H1 (cell line): ENCODE measurements at regions not wholly inside any gene's neighbourhood (a gene's known extent, or its start where the extent isn't known, plus 50 kb on each side); places are given as distances from the start of the nearest gene placed in this dataset.

ENCODE experiments used
- CTCF ChIA-PET: fragments of 300-600 bp; sonication (Branson Sonifier 250); formaldehyde crosslinking; loops from one replicate; lab custom pipeline; 2021; ENCODE audit not compliant: partially characterized antibody; lab: Charles Lee
- POLR2A ChIA-PET: fragments of 300-600 bp; sonication (Branson Sonifier 250); formaldehyde crosslinking; loops from one replicate; lab custom pipeline; 2021; ENCODE audit warnings: inconsistent platforms; ENCODE audit not compliant: partially characterized antibody; lab: Charles Lee
- DNase-seq, 2 experiments: peaks; one replicate each; pipeline versions ENCODE4 v3.0.0 to v3.0.0-alpha.2; 2010 to 2022; ENCODE audit warnings: low spot score in 2 of 2, low read depth in 1 of 2, mixed read lengths in 1 of 2
- FAIRE-seq: peaks from 2 replicates; lab custom pipeline; 2011; peaks lifted over from hg19 to GRCh38; lab: Jason Lieb, UNC
- H2AFZ ChIP-seq: 2 replicates; pipeline ENCODE4 v1.8.1; 2012; ENCODE audit warnings: low read length, inconsistent platforms
- H2AK5ac ChIP-seq: 2 replicates; pipeline ENCODE4 v1.6.1; 2013; ENCODE audit warnings: low read depth, low read length
- H2BK120ac ChIP-seq: replicated peaks from 2 replicates; pipeline ENCODE3; 2013; ENCODE audit warnings: low read depth, low read length, inconsistent platforms
- H2BK12ac ChIP-seq: 2 replicates; pipeline ENCODE4 v1.6.1; 2013; ENCODE audit warnings: low read depth, low read length
- H2BK15ac ChIP-seq: 2 replicates; pipeline ENCODE4 v1.6.1; 2013; ENCODE audit warnings: low read length
- H2BK20ac ChIP-seq: 2 replicates; pipeline ENCODE4 v1.6.1; 2013; ENCODE audit warnings: low read length
- H2BK5ac ChIP-seq: 2 replicates; pipeline ENCODE4 v1.6.1; 2013; ENCODE audit warnings: low read depth, low read length
- H3K14ac ChIP-seq: 2 replicates; pipeline ENCODE4 v1.6.1; 2013; ENCODE audit warnings: inconsistent platforms; ENCODE audit not compliant: insufficient read length
- H3K18ac ChIP-seq: 2 replicates; pipeline ENCODE4 v1.6.1; 2013; ENCODE audit warnings: low read length; ENCODE audit errors: extremely low read depth
- H3K23ac ChIP-seq: 2 replicates; pipeline ENCODE4 v1.6.1; 2013; ENCODE audit warnings: inconsistent platforms; ENCODE audit not compliant: insufficient read length
- H3K23me2 ChIP-seq: 2 replicates; pipeline ENCODE4 v1.6.1; 2013; ENCODE audit warnings: low read depth, low read length
- H3K27ac ChIP-seq: 2 replicates; pipeline ENCODE4 v1.6.1; 2011; ENCODE audit warnings: low read depth, low read length, inconsistent platforms
- H3K27me3 ChIP-seq, 4 experiments: replicated peaks in 1 of 4; 1 replicate in 1 of 4; 2 replicates in 3 of 4; pipeline versions ENCODE4 v1.6.1 to v1.8.1; 2011 to 2013; ENCODE audit warnings: low read length in 3 of 4, mild to moderate bottlenecking in 3 of 4, inconsistent platforms in 2 of 4, mixed read lengths in 2 of 4, moderate library complexity in 1 of 4; ENCODE audit not compliant: control insufficient read depth in 3 of 4, insufficient read depth in 3 of 4; ENCODE audit errors: extremely low read depth in 1 of 4
- H3K36me3 ChIP-seq, 4 experiments: 2 replicates each; pipeline versions ENCODE4 v1.6.1 to v1.8.1; 2011 to 2013; ENCODE audit warnings: mild to moderate bottlenecking in 4 of 4, low read length in 3 of 4, moderate library complexity in 2 of 4, control low read depth in 1 of 4, inconsistent platforms in 1 of 4; ENCODE audit not compliant: insufficient read depth in 4 of 4, control insufficient read depth in 2 of 4
- H3K4ac ChIP-seq: replicated peaks from 2 replicates; pipeline ENCODE3; 2013; ENCODE audit warnings: low read length, low read depth, mixed read lengths, inconsistent platforms; ENCODE audit not compliant: insufficient read length
- H3K4me1 ChIP-seq, 4 experiments: replicated peaks in 1 of 4; 1 replicate in 1 of 4; 2 replicates in 3 of 4; pipeline versions ENCODE4 v1.6.1 to v1.8.1; 2011 to 2013; ENCODE audit warnings: low read length in 3 of 4, inconsistent platforms in 2 of 4, mixed read lengths in 1 of 4; ENCODE audit not compliant: insufficient read depth in 4 of 4, control insufficient read depth in 3 of 4
- H3K4me2 ChIP-seq, 2 experiments: 2 replicates each; pipeline versions ENCODE4 v1.6.1 to v1.8.1; 2011 to 2013; ENCODE audit warnings: low read depth in 2 of 2, low read length in 2 of 2, control low read depth in 1 of 2, inconsistent platforms in 1 of 2, mild to moderate bottlenecking in 1 of 2; ENCODE audit not compliant: insufficient read depth in 1 of 2
- H3K4me3 ChIP-seq, 4 experiments: fragments of 200-600, 300-600 bp in 1 of 4; sonication (generic), shearing (Covaris generic), sonication (Bioruptor Twin) in 1 of 4; 2 replicates each; pipeline versions ENCODE4 v1.5.1 to v1.8.1; 2011 to 2016; ENCODE audit warnings: low read length in 4 of 4, low read depth in 3 of 4, control low read depth in 2 of 4, inconsistent platforms in 2 of 4, mild to moderate bottlenecking in 2 of 4, mixed read lengths in 1 of 4, moderate library complexity in 1 of 4; ENCODE audit not compliant: insufficient read depth in 2 of 4; ENCODE audit errors: extremely low read depth in 1 of 4
- H3K56ac ChIP-seq: replicated peaks from 2 replicates; pipeline ENCODE3; 2013; ENCODE audit warnings: low read depth, mild to moderate bottlenecking, mixed read lengths, low read length, inconsistent platforms; ENCODE audit not compliant: insufficient read length
- H3K79me1 ChIP-seq: 2 replicates; pipeline ENCODE4 v1.6.1; 2013; ENCODE audit warnings: low read depth, low read length, control low read depth
- H3K79me2 ChIP-seq, 2 experiments: 2 replicates each; pipeline versions ENCODE4 v1.6.1 to v1.8.1; 2012 to 2013; ENCODE audit warnings: low read length in 2 of 2, mild to moderate bottlenecking in 2 of 2, inconsistent platforms in 1 of 2; ENCODE audit not compliant: insufficient read depth in 2 of 2, control insufficient read depth in 1 of 2
- H3K9ac ChIP-seq, 4 experiments: replicated peaks in 1 of 4; 1 replicate in 1 of 4; 2 replicates in 3 of 4; pipeline versions ENCODE4 v1.6.1 to v1.8.1; 2011 to 2013; ENCODE audit warnings: low read depth in 3 of 4, low read length in 3 of 4, control low read depth in 2 of 4, mild to moderate bottlenecking in 2 of 4, moderate library complexity in 2 of 4, inconsistent platforms in 1 of 4; ENCODE audit errors: extremely low read depth in 1 of 4
- H3K9me3 ChIP-seq, 2 experiments: 2 replicates each; pipeline versions ENCODE4 v1.6.1 to v1.8.1; 2012 to 2013; ENCODE audit warnings: mild to moderate bottlenecking in 2 of 2, moderate library complexity in 2 of 2, control low read depth in 1 of 2, inconsistent platforms in 1 of 2, low read depth in 1 of 2, low read length in 1 of 2, mixed read lengths in 1 of 2; ENCODE audit not compliant: insufficient read depth in 2 of 2
- H4K20me1 ChIP-seq, 2 experiments: replicated peaks in 1 of 2; 2 replicates each; pipeline versions ENCODE3 to v1.8.1; 2011 to 2013; ENCODE audit warnings: inconsistent platforms in 2 of 2, low read length in 2 of 2, mild to moderate bottlenecking in 1 of 2; ENCODE audit not compliant: insufficient read depth in 2 of 2, control insufficient read depth in 1 of 2
- H4K5ac ChIP-seq: 2 replicates; pipeline ENCODE4 v1.6.1; 2013; ENCODE audit warnings: low read length, low read depth, mixed read lengths, inconsistent platforms; ENCODE audit not compliant: insufficient read length
- H4K8ac ChIP-seq: 2 replicates; pipeline ENCODE4 v1.8.0; 2013; ENCODE audit warnings: mild to moderate bottlenecking, moderate library complexity, low read length, inconsistent platforms; ENCODE audit not compliant: insufficient read depth; ENCODE audit errors: extremely low read depth
- H4K91ac ChIP-seq: replicated peaks from 2 replicates; pipeline ENCODE3; 2013; ENCODE audit warnings: low read length, mixed read lengths, inconsistent platforms; ENCODE audit not compliant: insufficient read length
- KDM5A ChIP-seq: fragments of 200-600 bp; IDR thresholded peaks from 2 replicates; pipeline ENCODE4 v1.7.1; 2012; ENCODE audit warnings: mild to moderate bottlenecking, low read length, inconsistent platforms, mixed read lengths
- RAD21 ChIP-seq, 2 experiments: IDR thresholded peaks in 1 of 2; conservative IDR thresholded peaks in 1 of 2; 2 replicates each; pipeline ENCODE4 v1.6.1; 2011; ENCODE audit warnings: low read depth in 2 of 2, low read length in 2 of 2, improper control_type of control experiment in 1 of 2, inconsistent platforms in 1 of 2, mild to moderate bottlenecking in 1 of 2, moderate library complexity in 1 of 2
- WGBS, 2 experiments: shearing (Covaris generic) in 1 of 2; methylation state at CpG; one replicate each; pipeline versions ENCODE4 v1.1.6 to v1.1.7; 2013 to 2015; ENCODE audit warnings: low lambda C conversion rate in 2 of 2, mixed read lengths in 2 of 2, inconsistent platforms in 1 of 2, low coverage in 1 of 2, missing lambda C conversion rate in 1 of 2; ENCODE audit not compliant: insufficient replicate concordance in 2 of 2, insufficient coverage in 1 of 2, insufficient read length in 1 of 2; ENCODE audit errors: extremely low coverage in 1 of 2, missing lambda C conversion rate in 1 of 2; 5-methylcytosine and 5-hydroxymethylcytosine counted together
- TF ChIP-seq, protein P1 (sequence below), 3 experiments: IDR thresholded peaks; 1 replicate in 2 of 3; 2 replicates in 1 of 3; pipeline versions ENCODE4 v1.5.1 to v1.6.1; 2011; ENCODE audit warnings: low read length in 3 of 3, mild to moderate bottlenecking in 3 of 3, inconsistent platforms in 2 of 3, low read depth in 1 of 3, moderate library complexity in 1 of 3; ENCODE audit not compliant: insufficient read depth in 1 of 3; ENCODE audit errors: control extremely low read depth in 1 of 3
- TF ChIP-seq, protein P2 (sequence below): IDR thresholded peaks from 2 replicates; pipeline ENCODE4 v1.6.1; 2011; ENCODE audit warnings: low read depth, mild to moderate bottlenecking, low read length; ENCODE audit not compliant: insufficient read depth

DNA sequence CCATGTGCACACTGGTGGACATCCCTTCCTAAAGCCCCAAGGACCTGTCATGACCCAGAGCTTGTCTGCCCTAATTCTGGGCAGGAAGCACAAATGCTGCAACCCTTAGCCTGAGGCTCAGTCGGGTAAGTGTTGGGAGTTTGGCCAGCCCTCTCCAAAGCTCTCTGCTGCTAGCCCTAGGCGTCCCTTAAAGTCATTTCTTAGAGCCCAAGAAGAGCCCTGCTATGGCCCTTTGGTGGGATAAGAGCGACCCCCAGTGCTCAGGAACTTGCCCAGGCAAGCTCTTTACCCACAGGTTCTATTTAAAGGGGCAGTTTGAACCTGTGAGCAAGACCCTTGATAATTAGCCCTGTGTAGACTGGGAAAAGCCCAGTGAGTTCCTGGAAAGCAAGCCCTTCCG lies 356.8 kb downstream of the RRAGC start:
- no peaks in the 10 kb centered on the region for H3K79me1 ChIP-seq
- FAIRE-seq (peak; percentile 84), DNase-seq (peak; percentile 74 to 82)
- no peak overlapping the region for H3K4me3 ChIP-seq
- H2AFZ ChIP-seq: no peak overlapping the region
- H4K91ac ChIP-seq: peak overlapping the region; percentile 4
- H2BK12ac ChIP-seq: peak overlapping the region; percentile 93; the same call in 1 of the 2 replicates
- H3K14ac ChIP-seq: no peak overlapping the region
- no peak overlapping the region for H4K8ac ChIP-seq
- H4K5ac ChIP-seq: no peak overlapping the region
- H2BK120ac ChIP-seq: no peak overlapping the region
- H3K9me3 ChIP-seq: no peaks in the 10 kb centered on the region
- peak overlapping the region; percentile 84; the same call in 1 of the 2 replicates for H2BK20ac ChIP-seq
- no peak overlapping the region for H3K23ac ChIP-seq
- no peaks in the 10 kb centered on the region for H3K36me3 ChIP-seq
- peak overlapping the region; percentile 67; the same call in 1 of the 2 replicates for H2BK5ac ChIP-seq
- no peaks in the 10 kb centered on the region; the same call in 1 of the 2 replicates for H3K23me2 ChIP-seq
- no peak overlapping the region for H3K56ac ChIP-seq
- no peaks in the 10 kb centered on the region for H3K79me2 ChIP-seq
- H3K18ac ChIP-seq: no peak overlapping the region
- no peak overlapping the region for H3K4ac ChIP-seq
- H4K20me1 ChIP-seq: no peaks in the 10 kb centered on the region
- 36% methylated on average over 4 of the region's 4 CpGs; no CpG with 5 or more reads in 1 of the 2 experiments for WGBS, 2 experiments
- no peak overlapping the region for H3K9ac ChIP-seq
- no peak overlapping the region for H2AK5ac ChIP-seq
- 0 out of 2 replicates have a peak overlapping the region, but pooled peaks have one; percentile 83 for H2BK15ac ChIP-seq
- H3K4me1 ChIP-seq: peaks cover 9 to 16% (median 12%) of the 10 kb centered on the region in 4 experiments
- ChIA-PET POLR2A (interaction anchor here (0.8 to 1.4 kb wide), 6 partner anchors 9 to 480 kb away, joined by 4 to 5 read pairs (median 4); no protein-coding TSS in a partner anchor), CTCF (interaction anchor here (0.6 to 2.5 kb wide), 58 partner anchors 11 to 727 kb away, joined by 3 to 39 read pairs (median 4); partner anchors contain the start of gene SF3A3)
- H3K27ac ChIP-seq: no peak overlapping the region
- H3K27me3 ChIP-seq: no peaks in the 10 kb centered on the region; a peak in 1 of 7 replicates
- TF ChIP-seq, protein P1, sequence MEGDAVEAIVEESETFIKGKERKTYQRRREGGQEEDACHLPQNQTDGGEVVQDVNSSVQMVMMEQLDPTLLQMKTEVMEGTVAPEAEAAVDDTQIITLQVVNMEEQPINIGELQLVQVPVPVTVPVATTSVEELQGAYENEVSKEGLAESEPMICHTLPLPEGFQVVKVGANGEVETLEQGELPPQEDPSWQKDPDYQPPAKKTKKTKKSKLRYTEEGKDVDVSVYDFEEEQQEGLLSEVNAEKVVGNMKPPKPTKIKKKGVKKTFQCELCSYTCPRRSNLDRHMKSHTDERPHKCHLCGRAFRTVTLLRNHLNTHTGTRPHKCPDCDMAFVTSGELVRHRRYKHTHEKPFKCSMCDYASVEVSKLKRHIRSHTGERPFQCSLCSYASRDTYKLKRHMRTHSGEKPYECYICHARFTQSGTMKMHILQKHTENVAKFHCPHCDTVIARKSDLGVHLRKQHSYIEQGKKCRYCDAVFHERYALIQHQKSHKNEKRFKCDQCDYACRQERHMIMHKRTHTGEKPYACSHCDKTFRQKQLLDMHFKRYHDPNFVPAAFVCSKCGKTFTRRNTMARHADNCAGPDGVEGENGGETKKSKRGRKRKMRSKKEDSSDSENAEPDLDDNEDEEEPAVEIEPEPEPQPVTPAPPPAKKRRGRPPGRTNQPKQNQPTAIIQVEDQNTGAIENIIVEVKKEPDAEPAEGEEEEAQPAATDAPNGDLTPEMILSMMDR (IDR thresholded peaks at IDR 0.05; ENCODE audit: control extremely low read depth in 1 of 3, insufficient read depth in 1 of 3, low read depth in 1 of 3, low read length in 3 of 3): peak; percentile 56 to 93 (median 85)
- TF ChIP-seq KDM5A (no peak), RAD21 (IDR thresholded peaks at IDR 0.05 in 1 of 2, conservative IDR thresholded peaks at IDR 0.05 in 1 of 2; ENCODE audit: low read depth in 2 of 2, low read length in 2 of 2) (peak; percentile 98 to 100)
- TF ChIP-seq, protein P2, sequence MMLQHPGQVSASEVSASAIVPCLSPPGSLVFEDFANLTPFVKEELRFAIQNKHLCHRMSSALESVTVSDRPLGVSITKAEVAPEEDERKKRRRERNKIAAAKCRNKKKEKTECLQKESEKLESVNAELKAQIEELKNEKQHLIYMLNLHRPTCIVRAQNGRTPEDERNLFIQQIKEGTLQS: peak; percentile 5; the same call in 1 of the 2 replicates
- no peak overlapping the region for H3K4me2 ChIP-seq
